Sigmoid colon (tissue), 6 donors: ENCODE measurements at regions not wholly inside any gene's neighbourhood (a gene's known extent, or its start where the extent isn't known, plus 50 kb on each side); places are given as distances from the start of the nearest gene placed in this dataset.

ENCODE experiments used
- DNase-seq: peaks from one replicate; pipeline ENCODE4 v3.0.0-alpha.2; 2019
- H3K27ac ChIP-seq, 4 donors: fragments of 200-600 bp; sonication (generic); one replicate each; pipeline ENCODE4 v1.5.1; 2016 to 2019; ENCODE audit warnings: mild to moderate bottlenecking in 1 of 4
- H3K27me3 ChIP-seq, 3 donors: fragments of 200-600 bp; sonication (generic); one replicate each; pipeline ENCODE4 v1.5.1; 2019; ENCODE audit warnings: mild to moderate bottlenecking in 1 of 3
- H3K36me3 ChIP-seq, 4 donors: fragments of 200-600 bp; sonication (generic); one replicate each; pipeline ENCODE4 v1.5.1; 2016 to 2019
- H3K4me1 ChIP-seq, 4 donors: fragments of 200-600 bp; sonication (generic); one replicate each; pipeline ENCODE4 v1.5.1; 2017 to 2019
- H3K4me3 ChIP-seq, 4 donors: fragments of 200-600 bp; sonication (generic); one replicate each; pipeline ENCODE4 v1.5.1; 2017 to 2019; ENCODE audit warnings: mild to moderate bottlenecking in 2 of 4, moderate library complexity in 1 of 4
- H3K9me3 ChIP-seq, 4 donors: fragments of 200-600 bp in 3 of 4; sonication (generic) in 3 of 4; one replicate each; pipeline versions ENCODE4 v1.5.1 to v1.6.1; 2013 to 2019
- EP300 ChIP-seq, 4 donors: sonication (generic); formaldehyde crosslinking; IDR thresholded peaks; one replicate each; pipeline ENCODE4 v1.6.1; 2017; ENCODE audit warnings: antibody characterized with exemption in 4 of 4
- POLR2A ChIP-seq, 2 donors: fragments of 450-650 bp; IDR thresholded peaks; one replicate each; pipeline ENCODE4 v1.6.1; 2016; ENCODE audit warnings: antibody characterized with exemption in 2 of 2, mild to moderate bottlenecking in 2 of 2, moderate library complexity in 2 of 2
- POLR2AphosphoS5 ChIP-seq, 4 donors: sonication (generic); formaldehyde crosslinking; IDR thresholded peaks; one replicate each; pipeline ENCODE4 v1.6.1; 2017; ENCODE audit warnings: antibody characterized with exemption in 4 of 4
- WGBS, 2 donors: extraction: QIAGEN DNeasy Blood & Tissue Kit; methylation state at CpG; one replicate each; pipeline ENCODE4 v1.1.7; 2013; 5-methylcytosine and 5-hydroxymethylcytosine counted together
- intact Hi-C: fragments of 100-400 bp; cut with DNase I; formaldehyde crosslinking; loops from one replicate; pipeline ENCODE4 v1.15.1; 2023
- TF ChIP-seq, protein P1 (sequence below), 4 experiments: fragments of 450-650 bp in 3 of 4; fragments of 200-600 bp in 1 of 4; IDR thresholded peaks; one replicate each; pipeline ENCODE4 v1.5.1; 2016 to 2019; ENCODE audit warnings: antibody characterized with exemption in 4 of 4, mild to moderate bottlenecking in 3 of 4, moderate library complexity in 2 of 4
- donor health status: healthy with polysubstance abuse.
- donor health status: healthy.

DNA sequence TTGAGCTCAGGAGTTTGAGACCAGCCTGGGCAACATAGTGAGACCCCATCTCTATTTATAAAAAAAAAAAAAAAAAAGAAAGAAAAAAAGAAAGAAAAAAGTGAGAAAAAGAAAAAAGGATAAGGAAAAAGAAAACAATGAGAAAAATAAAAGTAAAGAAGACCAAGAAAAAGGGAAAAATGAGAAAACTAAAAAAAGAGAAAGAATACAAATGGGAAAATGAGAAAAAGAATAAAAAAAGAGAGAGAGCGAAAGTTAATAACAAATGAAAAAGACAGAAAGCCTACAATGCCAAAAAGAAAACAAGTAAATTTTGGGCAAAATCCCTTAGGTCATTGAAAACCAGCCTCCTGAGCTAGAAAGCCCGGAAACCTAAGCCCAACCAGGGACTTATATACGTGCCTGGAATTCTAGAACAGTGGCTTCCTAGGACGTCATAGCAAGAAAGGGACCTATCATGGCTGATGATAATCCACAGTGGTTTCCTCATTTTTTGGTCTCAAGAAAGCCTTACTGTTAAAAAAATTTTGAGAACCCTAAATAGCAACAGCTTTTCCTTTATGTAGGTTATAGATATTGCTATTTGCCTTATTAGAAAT is 131.7 kb upstream of the CLINT1 start:
- 92% methylated on average over 4 of the region's 4 CpGs for WGBS, 2 donors
- no peaks in the 10 kb centered on the region for H3K36me3 ChIP-seq
- TF ChIP-seq EP300 (IDR thresholded peaks at IDR 0.05) (no peak), POLR2AphosphoS5 (IDR thresholded peaks at IDR 0.05) (no peak), POLR2A (IDR thresholded peaks at IDR 0.05) (no peak)
- TF ChIP-seq, protein P1, sequence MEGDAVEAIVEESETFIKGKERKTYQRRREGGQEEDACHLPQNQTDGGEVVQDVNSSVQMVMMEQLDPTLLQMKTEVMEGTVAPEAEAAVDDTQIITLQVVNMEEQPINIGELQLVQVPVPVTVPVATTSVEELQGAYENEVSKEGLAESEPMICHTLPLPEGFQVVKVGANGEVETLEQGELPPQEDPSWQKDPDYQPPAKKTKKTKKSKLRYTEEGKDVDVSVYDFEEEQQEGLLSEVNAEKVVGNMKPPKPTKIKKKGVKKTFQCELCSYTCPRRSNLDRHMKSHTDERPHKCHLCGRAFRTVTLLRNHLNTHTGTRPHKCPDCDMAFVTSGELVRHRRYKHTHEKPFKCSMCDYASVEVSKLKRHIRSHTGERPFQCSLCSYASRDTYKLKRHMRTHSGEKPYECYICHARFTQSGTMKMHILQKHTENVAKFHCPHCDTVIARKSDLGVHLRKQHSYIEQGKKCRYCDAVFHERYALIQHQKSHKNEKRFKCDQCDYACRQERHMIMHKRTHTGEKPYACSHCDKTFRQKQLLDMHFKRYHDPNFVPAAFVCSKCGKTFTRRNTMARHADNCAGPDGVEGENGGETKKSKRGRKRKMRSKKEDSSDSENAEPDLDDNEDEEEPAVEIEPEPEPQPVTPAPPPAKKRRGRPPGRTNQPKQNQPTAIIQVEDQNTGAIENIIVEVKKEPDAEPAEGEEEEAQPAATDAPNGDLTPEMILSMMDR (IDR thresholded peaks at IDR 0.05), result no peak
- no peak overlapping the region for H3K27ac ChIP-seq
- no peak for DNase-seq
- H3K9me3 ChIP-seq, result no peaks in the 10 kb centered on the region
- intact Hi-C loops, result no loop called here
- peaks cover 0 to 9% (median 5%) of the 10 kb centered on the region in 4 donors for H3K4me1 ChIP-seq
- no peak overlapping the region for H3K4me3 ChIP-seq
- H3K27me3 ChIP-seq, result no peaks in the 10 kb centered on the region

DNA sequence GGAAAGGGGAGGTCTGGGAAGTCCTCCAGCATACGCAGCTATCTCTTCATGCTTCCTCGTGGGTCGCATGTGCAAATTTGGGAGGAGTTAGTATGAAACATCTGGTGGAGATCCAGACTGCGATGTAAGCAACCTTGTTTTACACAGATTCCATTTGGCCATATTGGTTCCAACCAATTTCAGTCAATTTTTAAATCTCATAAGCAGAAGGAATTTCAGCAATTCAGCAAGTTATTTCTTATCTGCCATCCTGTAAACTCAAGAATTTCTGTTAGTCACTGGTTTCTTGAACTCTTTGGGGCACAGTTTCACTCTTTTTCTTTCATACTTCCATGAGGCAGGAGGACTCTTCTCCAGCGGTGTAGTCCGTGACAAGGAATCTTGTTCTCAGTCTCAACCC is 130.4 kb upstream of the CLINT1 start:
- TF ChIP-seq POLR2AphosphoS5 (IDR thresholded peaks at IDR 0.05) (no peak), POLR2A (IDR thresholded peaks at IDR 0.05) (no peak)
- intact Hi-C loops, result no loop called here

DNA sequence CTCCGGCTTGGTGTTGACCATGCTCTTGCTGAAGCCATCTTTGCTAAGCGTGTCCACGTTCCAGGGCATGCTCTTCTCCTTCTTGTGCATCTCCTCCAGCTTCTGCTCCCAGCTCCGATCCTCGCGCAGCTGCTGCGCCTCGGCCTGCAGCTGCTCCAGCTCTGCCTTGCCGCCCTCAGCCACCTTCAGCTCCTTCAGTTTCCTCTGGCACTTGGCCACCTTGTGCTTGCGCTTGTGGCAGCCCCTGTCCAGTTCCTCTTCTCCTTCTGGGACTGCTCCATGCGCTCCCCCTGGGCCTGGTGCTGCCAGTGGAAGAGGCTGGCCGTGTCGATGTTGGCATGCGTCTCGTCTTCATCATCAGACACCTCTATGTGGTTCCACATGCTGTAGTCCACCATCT is 128.3 kb upstream of the CLINT1 start:
- WGBS, 2 donors, result 96 to 98% methylated on average over 15 of the region's 15 CpGs
- peaks cover 0 to 15% (median 14%) of the 10 kb centered on the region in 4 donors for H3K4me1 ChIP-seq
- H3K4me3 ChIP-seq, result no peak overlapping the region
- no peaks in the 10 kb centered on the region for H3K36me3 ChIP-seq
- DNase-seq, result no peak
- H3K9me3 ChIP-seq, result peaks cover 0 to 2% (median 0%) of the 10 kb centered on the region in 4 donors
- TF ChIP-seq POLR2AphosphoS5 (IDR thresholded peaks at IDR 0.05) (no peak), POLR2A (IDR thresholded peaks at IDR 0.05) (no peak), EP300 (IDR thresholded peaks at IDR 0.05) (no peak)
- TF ChIP-seq, protein P1 (IDR thresholded peaks at IDR 0.05), result no peak
- intact Hi-C loops, result no loop called here
- no peaks in the 10 kb centered on the region for H3K27me3 ChIP-seq
- H3K27ac ChIP-seq, result no peak overlapping the region

More for the DNA sequence above, 130.4 kb upstream of the CLINT1 start:
- no peak for DNase-seq
- 87 to 94% methylated on average over 6 of the region's 6 CpGs for WGBS, 2 donors
- Histone ChIP-seq H3K9me3 (no peaks in the 10 kb centered on the region), H3K4me3 (no peak overlapping the region), H3K27ac (no peak overlapping the region), H3K27me3 (no peaks in the 10 kb centered on the region), H3K36me3 (no peaks in the 10 kb centered on the region), H3K4me1 (peaks cover 0 to 12% (median 7%) of the 10 kb centered on the region in 4 donors)

DNA sequence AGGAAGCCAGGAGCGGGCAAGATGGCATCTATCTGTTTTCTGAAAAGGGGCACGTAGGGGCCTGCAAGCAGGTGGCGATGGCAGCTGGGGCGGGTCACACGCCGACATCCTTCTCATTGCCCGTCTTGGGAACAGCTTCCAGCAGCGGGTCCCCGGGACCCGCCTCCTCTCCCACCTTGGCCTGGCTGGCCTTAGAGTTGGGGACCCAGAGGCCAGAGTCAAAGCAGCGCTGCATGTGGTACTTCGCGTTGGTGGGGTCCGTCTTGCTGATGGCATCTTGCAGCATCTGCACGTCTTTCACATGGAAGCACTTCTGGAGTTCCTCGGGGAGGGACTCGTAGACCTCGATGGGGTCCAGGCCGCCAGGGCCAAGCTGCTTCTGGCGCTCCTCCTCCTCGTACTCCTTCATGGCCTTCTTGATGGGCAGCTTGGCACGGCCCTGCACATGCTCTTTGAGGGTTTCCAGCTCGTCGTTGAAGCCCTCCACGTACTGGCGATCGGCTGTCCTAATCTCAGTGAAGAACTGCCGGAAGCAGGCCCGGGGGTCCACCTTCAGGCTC is 127.6 kb upstream of the CLINT1 start:
- Histone ChIP-seq H3K36me3 (no peaks in the 10 kb centered on the region), H3K4me1 (peaks cover 0 to 15% (median 14%) of the 10 kb centered on the region in 4 donors), H3K4me3 (no peak overlapping the region), H3K27me3 (no peaks in the 10 kb centered on the region), H3K9me3 (peaks cover 0 to 2% (median 0%) of the 10 kb centered on the region in 4 donors), H3K27ac (no peak overlapping the region)
- intact Hi-C loops, result no loop called here
- WGBS, 2 donors, result 96 to 97% methylated on average over 29 of the region's 29 CpGs
- no peak for DNase-seq
- no peak for TF ChIP-seq POLR2AphosphoS5 (IDR thresholded peaks at IDR 0.05)
- no peak for TF ChIP-seq EP300 (IDR thresholded peaks at IDR 0.05)
- TF ChIP-seq, protein P1 (IDR thresholded peaks at IDR 0.05), result no peak
- no peak for TF ChIP-seq POLR2A (IDR thresholded peaks at IDR 0.05)

DNA sequence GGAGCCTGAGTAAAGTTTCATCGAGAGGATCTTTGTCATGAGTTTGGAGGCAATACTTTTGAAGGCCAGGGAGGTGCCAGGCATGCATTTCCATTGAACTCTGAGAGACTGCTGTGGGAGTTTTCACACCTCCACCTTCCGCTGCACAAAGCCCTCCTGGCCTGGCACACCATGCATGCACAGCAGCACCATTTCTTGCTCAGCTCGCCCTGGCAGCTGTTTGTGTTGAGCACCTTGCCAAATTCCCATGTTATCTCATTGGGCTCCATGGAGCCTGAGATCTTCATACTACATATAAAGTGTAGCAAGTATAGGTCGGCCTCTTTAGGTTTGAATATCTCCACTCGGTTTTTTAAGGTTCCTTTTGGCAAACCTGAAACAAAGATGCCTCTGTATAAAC is 125.7 kb upstream of the CLINT1 start:
- Histone ChIP-seq H3K27ac (peak overlapping the region in 2 of 4 donors; percentile 42 to 50), H3K36me3 (no peaks in the 10 kb centered on the region), H3K4me3 (no peak overlapping the region), H3K9me3 (peaks cover 0 to 2% (median 0%) of the 10 kb centered on the region in 4 donors), H3K4me1 (peaks cover 0 to 15% (median 14%) of the 10 kb centered on the region in 4 donors), H3K27me3 (no peaks in the 10 kb centered on the region)
- no peak for DNase-seq
- intact Hi-C loops, result no loop called here
- WGBS, 2 donors, result 89% methylated on average over 5 of the region's 5 CpGs
- TF ChIP-seq, protein P1 (IDR thresholded peaks at IDR 0.05), result no peak
- no peak for TF ChIP-seq POLR2AphosphoS5 (IDR thresholded peaks at IDR 0.05)
- no peak for TF ChIP-seq EP300 (IDR thresholded peaks at IDR 0.05)
- no peak for TF ChIP-seq POLR2A (IDR thresholded peaks at IDR 0.05)
